Ishikawa (cell line): ENCODE measurements at regions not wholly inside any gene's neighbourhood (a gene's known extent, or its start where the extent isn't known, plus 50 kb on each side); places are given as distances from the start of the nearest gene placed in this dataset.

Experiments used
- EGR1 ChIP-seq: IDR thresholded peaks from 2 replicates; pipeline ENCODE4 v1.6.1; 2012
- REST ChIP-seq: IDR thresholded peaks from 2 replicates; pipeline ENCODE4 v1.6.1; 2012; ENCODE audit warnings: low read depth, mild to moderate bottlenecking

GRCh38 chr5:17788351-17788750 is 154.1 kb downstream of the TAF11L14 start:
- TF ChIP-seq EGR1 (no peak), REST (no peak)
